ENCODE measurements at regions not wholly inside any gene's neighbourhood (a gene's known extent, or its start where the extent isn't known, plus 50 kb on each side); places are given as distances from the start of the nearest gene placed in this dataset.

- DNase-seq (ENCODE audit: extremely low read depth in 1 of 2, low read depth in 1 of 2): no peak
These were observed 171.2 kb upstream of the NCK2 start for GRCh38 chr2:105573490-105573889.

- no peak for DNase-seq (ENCODE audit: extremely low read depth in 1 of 2, low read depth in 1 of 2)
These were observed 172.7 kb upstream of the FHL2 start for GRCh38 chr2:105571445-105571987.

GRCh38 chr2:105570757-105571156 is 171.9 kb upstream of the FHL2 start:
- DNase-seq (ENCODE audit: extremely low read depth in 1 of 2, low read depth in 1 of 2): no peak

- no peak for DNase-seq (ENCODE audit: extremely low read depth in 1 of 2, low read depth in 1 of 2)
These were observed 171.5 kb upstream of the FHL2 start for GRCh38 chr2:105570326-105570725.

DNA sequence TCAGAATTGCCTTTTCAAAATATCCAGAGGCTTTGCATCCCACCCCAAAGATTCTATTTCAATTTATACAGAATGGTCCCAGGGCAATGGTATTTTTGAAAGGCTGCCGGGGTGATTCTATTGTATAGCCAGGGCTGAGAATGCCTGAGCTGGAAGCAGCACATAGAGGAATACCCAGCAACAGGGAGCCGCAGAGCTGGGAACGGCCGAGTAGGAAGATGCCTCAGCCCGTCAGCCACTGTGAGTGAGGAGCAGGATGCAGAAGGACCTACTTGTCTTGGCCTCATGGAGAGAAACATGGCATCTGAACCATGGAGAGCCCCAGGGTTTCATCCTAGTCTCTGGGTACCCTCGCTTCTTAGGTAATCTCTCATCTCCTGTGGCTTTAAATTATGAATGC is 170.8 kb upstream of the FHL2 start:
- DNase-seq (ENCODE audit: extremely low read depth in 1 of 2, low read depth in 1 of 2): no peak

GRCh38 chr2:105567996-105568494 is 169.2 kb upstream of the FHL2 start:
- no peak for DNase-seq (ENCODE audit: extremely low read depth in 1 of 2, low read depth in 1 of 2)

DNA sequence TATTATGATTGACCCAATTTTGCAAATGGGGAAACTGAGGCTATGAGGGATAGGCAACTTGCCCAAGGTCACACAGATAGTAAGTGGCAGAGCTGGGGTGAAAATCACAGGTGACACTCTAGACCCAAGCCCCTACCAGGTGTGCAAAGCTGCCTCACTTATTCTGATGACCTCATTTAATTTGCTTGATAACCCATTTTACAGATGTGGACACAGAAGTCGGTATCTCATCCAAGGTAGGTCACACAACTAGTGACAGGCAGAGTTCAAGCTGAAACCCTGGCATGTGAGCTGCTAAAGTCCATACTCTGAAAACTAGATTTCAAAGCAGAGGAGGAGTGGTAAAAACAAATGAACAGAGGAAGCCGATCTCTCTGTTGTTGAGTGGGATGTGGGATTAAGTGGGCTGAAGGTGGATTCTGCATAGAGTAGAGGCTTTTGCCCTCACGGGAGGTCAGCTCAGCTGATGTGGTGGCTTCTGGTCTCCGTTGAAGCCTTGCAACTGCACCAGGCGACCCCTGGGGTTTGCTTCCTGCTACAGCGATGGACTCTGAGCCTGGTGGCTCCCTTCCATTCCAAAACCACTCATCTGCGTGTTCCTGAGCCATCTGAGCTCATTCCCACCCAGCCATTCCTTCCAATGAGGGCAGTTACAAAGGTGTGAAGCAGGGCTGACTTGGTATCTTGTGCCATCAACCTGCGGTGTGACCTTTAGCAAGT is 164.3 kb upstream of the FHL2 start:
- DNase-seq (ENCODE audit: extremely low read depth in 1 of 2, low read depth in 1 of 2): no peak

DNA sequence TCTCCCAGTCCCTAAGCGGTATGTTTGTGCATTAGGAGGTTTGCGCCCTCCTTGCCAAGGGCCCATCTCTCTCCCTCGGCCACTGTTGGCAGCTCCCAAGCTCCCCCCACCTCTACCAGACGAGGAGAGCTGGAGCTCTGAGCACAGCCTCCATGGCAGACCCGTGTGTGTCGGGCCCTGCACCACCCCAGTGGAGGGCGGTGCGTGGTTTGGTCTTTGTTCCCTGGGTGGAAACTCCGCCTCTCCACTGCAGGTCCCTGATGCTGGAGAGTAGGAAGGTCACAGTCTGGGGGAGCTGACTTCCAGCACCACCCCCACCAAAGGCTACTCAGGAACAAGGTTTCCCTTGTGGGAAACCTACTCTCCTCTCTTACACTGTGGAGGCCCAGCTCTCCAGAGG is 162.6 kb upstream of the FHL2 start:
- DNase-seq (ENCODE audit: extremely low read depth in 1 of 2, low read depth in 1 of 2): no peak

DNA sequence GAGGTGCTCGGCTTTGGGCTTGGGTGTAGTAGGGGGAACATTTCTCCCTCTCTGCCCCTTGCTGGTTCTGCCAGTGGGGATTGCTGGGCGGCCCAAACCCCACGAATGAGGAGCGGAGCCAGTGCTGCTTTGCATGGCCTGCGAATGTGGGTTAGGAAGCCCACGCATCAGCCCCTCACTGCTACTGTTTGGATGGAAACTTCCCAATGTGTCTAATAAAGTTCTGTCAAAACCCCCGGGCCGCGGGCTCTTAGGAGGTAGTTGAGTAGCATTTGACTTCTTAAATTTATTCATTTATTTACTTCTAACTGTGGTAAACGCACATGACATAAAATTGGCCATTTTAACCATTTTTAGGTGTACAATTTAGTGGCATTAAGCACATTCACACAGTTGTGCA is 161.3 kb upstream of the FHL2 start:
- no peak for DNase-seq (ENCODE audit: extremely low read depth in 1 of 2, low read depth in 1 of 2)

- no peak for DNase-seq (ENCODE audit: extremely low read depth in 1 of 2, low read depth in 1 of 2)
These were observed 158.4 kb upstream of the FHL2 start for GRCh38 chr2:105557021-105557920.

GRCh38 chr2:105556366-105556765 is 157.5 kb upstream of the FHL2 start:
- DNase-seq (ENCODE audit: extremely low read depth in 1 of 2, low read depth in 1 of 2): no peak

DNA sequence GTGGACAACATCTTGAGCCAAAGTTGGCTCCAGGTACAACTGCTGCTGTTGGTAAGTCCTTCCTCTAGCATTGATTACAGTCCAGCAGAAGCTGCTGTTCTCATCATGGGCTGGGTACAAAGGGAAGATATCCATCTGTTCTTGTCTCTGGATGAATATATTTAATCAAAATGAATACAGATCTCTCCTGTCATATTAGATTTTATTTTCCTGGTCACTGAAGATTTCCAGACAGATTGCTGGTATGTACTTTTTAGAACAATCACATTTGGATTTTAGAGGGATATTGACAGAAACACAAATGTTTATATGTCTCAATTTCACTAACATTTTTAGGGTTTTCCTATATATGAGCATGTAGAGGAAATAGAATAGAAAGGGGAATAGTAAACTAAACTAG is 155.4 kb upstream of the FHL2 start:
- DNase-seq (ENCODE audit: extremely low read depth in 1 of 2, low read depth in 1 of 2): no peak

- DNase-seq (ENCODE audit: extremely low read depth in 1 of 2, low read depth in 1 of 2): no peak
These were observed 154.8 kb upstream of the FHL2 start for GRCh38 chr2:105553538-105554196.

GRCh38 chr2:105546628-105546974 is 147.8 kb upstream of the FHL2 start:
- no peak for DNase-seq (ENCODE audit: extremely low read depth in 1 of 2, low read depth in 1 of 2)

DNA sequence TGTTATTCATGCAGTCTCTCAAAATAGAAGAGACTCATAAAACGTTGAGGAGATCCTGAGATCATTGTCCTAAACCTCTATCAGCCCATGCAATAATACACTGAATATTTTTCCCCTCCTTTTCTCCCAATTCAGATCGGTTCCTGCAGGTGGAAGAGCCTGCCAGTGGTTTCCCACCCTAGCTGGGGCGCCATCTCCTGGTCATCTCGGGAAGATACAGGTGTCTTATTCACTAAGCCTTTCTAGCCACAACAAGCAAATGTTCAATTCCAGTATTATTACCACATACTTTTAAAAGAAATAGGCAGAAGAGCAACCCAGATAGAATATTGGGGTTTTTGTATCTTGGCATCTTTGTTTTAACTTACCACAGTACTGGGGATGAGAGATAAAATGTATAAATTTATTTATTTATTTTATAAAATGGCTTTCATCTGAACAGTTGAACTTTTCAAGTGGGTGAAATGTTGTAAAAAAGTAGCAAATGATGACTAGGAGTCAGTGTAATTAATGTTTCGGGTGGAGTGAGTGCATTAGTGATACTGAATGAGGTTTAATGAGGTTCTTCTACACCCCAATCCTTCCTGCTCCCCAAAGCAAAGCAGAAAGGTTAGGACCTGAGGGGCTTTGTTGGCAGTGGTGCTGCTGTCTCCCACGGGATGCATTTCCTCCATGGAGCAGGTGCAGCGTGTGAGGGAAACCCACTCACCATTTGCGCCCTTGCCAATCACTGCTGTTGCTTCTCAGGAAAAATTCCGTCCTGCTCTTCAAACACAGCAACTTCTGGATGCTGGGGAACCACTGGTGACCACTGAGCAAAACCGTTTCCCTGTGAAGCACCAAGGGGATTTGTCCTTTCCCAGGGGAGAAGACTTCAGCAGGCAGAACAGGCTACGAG is 147.1 kb upstream of the FHL2 start:
- DNase-seq (ENCODE audit: extremely low read depth in 1 of 2, low read depth in 1 of 2): peak; percentile 9 to 31

DNA sequence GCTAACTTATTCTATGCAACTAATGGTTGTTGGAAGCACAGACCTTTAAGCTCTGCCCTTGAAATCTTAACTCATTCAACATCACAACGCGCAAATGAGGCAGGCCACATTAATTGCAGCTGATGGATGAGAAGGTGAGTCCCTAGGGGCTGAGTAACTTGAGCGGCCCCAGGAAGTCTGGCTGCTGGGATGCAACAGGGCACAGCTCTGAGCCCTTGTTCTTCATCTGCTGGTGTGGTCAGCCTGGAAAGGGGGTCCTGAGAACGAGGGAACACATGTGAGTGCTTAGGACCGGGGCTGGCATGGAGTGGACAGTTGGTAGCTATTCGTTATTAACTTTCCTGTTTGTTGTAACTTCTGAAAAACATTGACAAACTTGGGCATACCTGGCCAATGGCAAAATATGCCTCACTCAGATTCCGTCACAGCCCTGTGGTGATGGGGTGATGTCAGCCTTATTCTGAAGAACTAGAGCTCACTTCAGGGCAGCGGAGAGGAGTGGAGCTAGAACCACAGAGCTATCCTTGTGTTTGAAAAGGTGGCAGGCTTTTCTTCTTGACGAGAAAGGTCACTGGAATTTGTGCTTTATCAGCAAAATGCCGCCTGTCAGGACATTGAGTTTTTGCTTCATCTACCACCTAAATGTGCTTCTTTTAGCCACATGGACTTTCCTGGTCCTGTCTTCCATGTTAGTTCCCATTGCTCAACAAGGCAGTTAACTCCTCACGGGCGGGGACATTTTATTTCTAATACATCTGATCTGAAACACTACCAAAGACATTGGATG is 145.9 kb upstream of the FHL2 start:
- DNase-seq (ENCODE audit: extremely low read depth in 1 of 2, low read depth in 1 of 2): no peak

- DNase-seq (ENCODE audit: extremely low read depth in 1 of 2, low read depth in 1 of 2): no peak
These were observed 142.6 kb upstream of the FHL2 start for GRCh38 chr2:105541189-105542050.

- DNase-seq (ENCODE audit: extremely low read depth in 1 of 2, low read depth in 1 of 2): no peak
These were observed 141.8 kb upstream of the FHL2 start for GRCh38 chr2:105540642-105541041.

DNA sequence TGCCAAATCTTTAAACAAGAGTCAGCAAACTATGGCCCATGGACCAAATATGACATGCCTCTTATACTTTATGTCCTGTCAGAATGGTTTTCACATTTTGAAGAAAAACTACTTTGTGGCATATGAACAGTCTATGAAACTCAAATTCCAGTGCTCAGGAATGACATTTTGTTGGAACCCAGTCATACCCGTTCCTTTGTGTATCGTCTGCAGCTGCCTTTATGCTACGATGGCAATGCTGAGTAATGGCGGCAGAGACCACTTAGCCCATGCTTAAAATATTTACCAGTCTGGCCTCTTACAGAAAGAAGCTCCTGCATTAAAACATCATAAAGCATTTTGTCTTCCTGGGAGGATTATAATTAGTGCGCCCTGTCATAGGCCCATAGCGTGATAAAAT is 140.5 kb upstream of the FHL2 start:
- DNase-seq (ENCODE audit: extremely low read depth in 1 of 2, low read depth in 1 of 2): no peak
